ENCODE measurements at regions not wholly inside any gene's neighbourhood (a gene's known extent, or its start where the extent isn't known, plus 50 kb on each side); places are given as distances from the start of the nearest gene placed in this dataset.

GRCh38 chr12:91240386-91241095, 57.9 kb upstream of the DCN start:
- in situ Hi-C loops (cut with MboI; ENCODE audit: low sequenced_read_pairs): no loop called here

GRCh38 chr12:91239481-91239880, 56.9 kb upstream of the DCN start:
- in situ Hi-C loops (cut with MboI; ENCODE audit: low sequenced_read_pairs): no loop called here

Measured in HL-60/S4 (cell line).